GM18868 (cell line): ENCODE measurements at regions not wholly inside any gene's neighbourhood (a gene's known extent, or its start where the extent isn't known, plus 50 kb on each side); places are given as distances from the start of the nearest gene placed in this dataset.

ENCODE experiments used
- ATAC-seq: cut with Tn5 transposase; IDR thresholded peaks from one replicate; pipeline ENCODE4 v1.9.1; 2021; ENCODE audit warnings: mild to moderate bottlenecking, moderate library complexity; ENCODE audit not compliant: unreplicated experiment

- no peak for ATAC-seq
These were observed 406.4 kb upstream of the RNF32 start for GRCh38 chr7:156234192-156234591.

DNA sequence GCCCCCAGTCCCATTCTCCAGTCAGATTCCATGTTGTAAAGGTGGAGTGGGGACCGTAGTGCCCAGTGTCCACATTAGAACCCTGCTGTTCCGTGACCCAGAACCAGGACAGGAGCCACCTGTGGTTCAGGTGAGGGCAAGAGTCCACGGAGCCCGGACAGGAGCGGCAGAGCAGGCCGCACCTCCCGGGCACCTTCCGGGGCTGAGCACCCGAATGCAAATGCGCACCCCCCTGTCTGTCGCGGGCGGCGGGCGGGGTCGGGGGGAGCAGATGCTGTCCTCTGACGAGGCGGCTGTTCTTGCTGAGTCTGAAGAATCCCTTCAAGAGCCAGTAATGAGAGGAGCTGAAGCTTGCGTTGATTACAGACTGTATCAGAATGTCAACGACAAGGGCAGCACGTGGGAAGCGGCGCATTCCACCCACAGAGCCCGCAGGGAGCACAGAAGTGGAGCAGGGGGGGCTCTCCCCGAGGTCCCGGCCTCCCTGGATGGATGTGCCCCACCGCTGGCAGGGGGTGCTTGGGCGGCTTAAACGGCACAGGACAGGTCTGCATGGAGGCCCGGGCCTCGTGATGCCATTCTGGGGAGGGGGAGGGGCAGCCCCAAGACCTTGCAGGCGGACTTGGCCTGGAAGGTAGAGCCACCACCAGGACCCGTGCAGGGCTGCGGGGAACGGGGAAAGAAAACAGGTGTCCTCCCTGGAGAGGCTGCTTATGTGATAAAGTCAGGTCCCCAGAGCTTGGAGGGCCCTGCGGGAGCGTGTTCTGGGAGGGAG lies 407.5 kb upstream of the RNF32 start:
- no peak for ATAC-seq

GRCh38 chr7:156230576-156230975 lies 410.0 kb upstream of the RNF32 start:
- ATAC-seq, result no peak

DNA sequence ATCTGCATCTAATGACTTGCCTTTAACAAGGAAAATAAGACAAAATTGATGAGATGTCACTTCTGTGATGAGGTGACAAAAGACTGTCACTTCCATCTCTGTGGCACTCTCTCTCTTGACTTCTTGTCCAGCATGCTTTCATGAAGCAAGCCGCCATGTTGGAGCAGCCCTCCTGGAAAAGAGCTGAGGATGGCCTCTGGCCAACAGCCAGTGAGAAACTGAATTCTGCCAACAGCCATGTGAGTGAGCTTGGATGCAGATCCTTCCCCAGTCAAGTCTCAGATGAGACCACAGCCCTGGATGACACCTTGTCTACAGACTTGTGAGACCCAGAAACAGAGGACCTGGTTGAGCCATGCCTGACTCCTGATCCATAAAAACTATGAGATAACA lies 412.6 kb upstream of the SHH start:
- ATAC-seq, result no peak

- no peak for ATAC-seq
These were observed 411.9 kb upstream of the SHH start for GRCh38 chr7:156223935-156224832.

DNA sequence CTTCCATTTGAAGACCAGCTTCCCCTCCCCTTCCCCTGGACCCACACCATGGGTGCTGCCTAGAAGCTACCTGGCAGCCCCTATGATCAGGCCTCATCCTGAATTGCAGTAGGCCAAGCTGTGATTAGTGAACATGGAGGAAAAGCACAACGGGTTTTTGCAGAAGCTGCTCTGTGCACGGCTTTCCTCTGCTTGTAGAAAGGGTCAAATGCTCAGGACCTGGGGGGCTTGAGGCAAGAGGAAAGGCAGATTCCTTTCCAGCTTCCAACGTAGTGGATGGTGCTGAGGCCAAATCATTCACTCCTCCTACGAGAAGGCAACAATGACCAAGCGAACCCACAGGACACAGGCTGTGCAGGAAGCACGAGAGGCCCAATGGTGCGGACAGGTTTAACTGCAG lies 410.3 kb upstream of the SHH start:
- ATAC-seq, result no peak

GRCh38 chr7:156222151-156222550 lies 409.9 kb upstream of the SHH start:
- ATAC-seq, result no peak

DNA sequence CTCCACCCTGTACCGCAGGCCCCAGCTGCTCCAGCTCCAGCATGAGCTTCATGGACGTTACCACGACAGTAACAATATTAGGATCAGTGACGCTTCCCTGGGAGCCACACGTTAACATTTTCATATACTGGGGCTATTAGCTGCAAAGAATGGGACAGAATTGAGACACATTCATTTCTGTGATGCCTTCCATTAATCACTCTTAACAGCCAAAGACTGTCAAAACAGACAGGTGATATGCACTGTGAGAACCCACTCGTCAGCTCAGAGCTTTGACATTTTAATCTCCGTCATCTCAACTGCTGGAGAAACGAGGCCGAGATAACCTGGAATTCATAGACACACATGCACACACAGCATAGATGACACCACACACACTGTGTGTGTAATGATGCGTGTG lies 408.4 kb upstream of the SHH start:
- ATAC-seq, result no peak

GRCh38 chr7:156220078-156220605 lies 407.9 kb upstream of the SHH start:
- no peak for ATAC-seq

GRCh38 chr7:156219307-156220077 lies 407.2 kb upstream of the SHH start:
- ATAC-seq, result no peak

- ATAC-seq, result no peak
These were observed 406.5 kb upstream of the SHH start for GRCh38 chr7:156218544-156219306.

DNA sequence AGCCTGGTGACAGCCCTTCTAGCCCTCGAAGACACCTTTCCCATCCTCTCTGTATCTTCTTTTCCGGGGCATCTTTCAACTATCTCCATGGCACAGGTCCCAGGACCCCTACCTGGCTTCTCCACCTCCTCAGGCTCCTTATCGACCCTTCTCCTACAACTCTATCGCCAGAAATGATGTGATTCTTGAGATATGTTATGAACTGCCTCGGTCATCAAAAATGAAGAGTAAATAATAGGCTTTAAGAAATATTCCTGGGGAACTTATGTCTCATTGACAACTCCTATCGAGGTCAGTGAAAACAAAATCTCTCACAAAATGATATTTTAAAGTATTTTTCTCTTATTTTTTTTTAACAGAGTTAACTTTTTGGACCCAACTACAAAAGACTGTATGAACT lies 405.5 kb upstream of the SHH start:
- no peak for ATAC-seq

DNA sequence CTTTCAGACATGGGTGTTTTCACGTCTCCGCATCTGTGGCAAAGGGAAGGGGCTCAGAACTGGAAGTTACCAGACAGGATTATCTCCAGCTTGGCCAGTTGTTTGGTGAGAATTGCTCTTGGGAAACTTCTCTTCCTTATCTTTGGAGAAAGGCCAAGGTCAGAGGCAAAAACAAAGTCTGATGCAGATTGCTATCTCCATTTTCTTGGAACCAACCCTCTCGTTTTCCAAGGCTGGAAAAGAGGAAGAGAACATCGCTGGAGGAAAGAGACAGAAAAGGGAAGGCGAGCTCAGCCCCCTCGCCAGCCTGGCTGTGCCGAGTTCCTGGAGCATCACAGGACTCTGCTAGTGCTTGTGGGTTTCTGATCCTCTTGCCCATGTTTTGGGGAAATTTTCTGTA lies 396.8 kb upstream of the SHH start:
- ATAC-seq, result no peak

- no peak for ATAC-seq
These were observed 395.0 kb upstream of the SHH start for GRCh38 chr7:156207306-156207705.

GRCh38 chr7:156206174-156206573 lies 393.9 kb upstream of the SHH start:
- no peak for ATAC-seq

DNA sequence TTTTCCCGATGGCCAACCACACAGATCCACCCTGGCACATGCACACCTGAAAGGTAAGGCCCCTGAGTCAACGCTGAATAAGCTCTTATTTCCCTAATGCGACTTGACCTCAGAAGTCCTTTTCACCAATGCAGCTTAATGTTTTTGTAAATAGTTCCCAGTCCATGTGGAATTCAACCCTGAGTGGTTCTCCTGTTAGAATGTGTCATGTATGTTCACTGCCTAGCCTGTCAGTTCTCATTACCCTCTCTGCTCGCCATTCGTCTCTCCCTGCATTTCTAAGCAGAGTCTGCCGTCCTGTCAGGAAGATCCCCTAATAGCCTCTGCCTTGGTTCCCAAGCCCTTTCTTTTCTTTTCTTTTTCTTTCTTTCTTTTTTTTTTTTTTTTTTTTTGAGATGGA lies 392.6 kb upstream of the SHH start:
- no peak for ATAC-seq

DNA sequence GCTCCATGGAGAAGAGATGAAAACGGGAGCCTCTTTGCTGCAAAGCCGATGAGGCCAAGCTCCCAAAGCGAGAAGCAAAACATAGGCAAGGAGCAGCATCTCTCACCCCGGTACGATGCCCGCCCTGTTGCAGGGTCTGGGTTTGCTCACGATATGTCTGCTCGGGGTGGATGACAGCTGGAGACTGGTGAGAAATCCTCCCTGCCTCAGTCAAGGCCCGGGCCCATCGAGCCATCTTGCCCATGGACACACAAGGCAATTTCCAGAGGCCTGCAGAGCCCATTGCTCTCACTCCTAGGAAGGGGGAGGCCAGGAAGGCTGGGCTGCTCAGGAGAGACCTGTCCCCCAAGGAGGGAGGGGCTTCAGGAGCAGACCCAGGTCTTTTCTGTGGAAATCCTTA lies 391.7 kb upstream of the SHH start:
- ATAC-seq, result no peak

GRCh38 chr7:156198277-156198676 lies 386.0 kb upstream of the SHH start:
- ATAC-seq, result no peak

DNA sequence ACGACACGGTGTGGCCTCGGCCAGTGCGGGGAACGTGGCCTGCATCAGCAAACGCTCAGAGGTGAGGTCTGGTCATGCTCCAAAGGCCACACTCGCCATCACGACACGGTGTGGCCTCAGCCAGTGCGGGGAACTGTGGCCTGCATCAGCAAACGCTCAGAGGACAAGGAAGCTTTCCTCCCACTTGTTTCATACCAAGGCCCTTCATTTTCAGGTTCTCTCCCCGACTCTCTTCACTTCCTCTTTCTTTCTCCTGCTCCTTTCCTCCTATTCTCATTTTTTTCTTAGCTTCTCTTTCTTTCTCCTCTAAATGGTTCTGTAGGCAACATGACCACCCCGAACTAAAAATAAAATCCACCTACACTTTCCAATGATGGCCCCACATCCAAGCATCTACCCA lies 384.4 kb upstream of the SHH start:
- ATAC-seq, result peak; percentile 45

DNA sequence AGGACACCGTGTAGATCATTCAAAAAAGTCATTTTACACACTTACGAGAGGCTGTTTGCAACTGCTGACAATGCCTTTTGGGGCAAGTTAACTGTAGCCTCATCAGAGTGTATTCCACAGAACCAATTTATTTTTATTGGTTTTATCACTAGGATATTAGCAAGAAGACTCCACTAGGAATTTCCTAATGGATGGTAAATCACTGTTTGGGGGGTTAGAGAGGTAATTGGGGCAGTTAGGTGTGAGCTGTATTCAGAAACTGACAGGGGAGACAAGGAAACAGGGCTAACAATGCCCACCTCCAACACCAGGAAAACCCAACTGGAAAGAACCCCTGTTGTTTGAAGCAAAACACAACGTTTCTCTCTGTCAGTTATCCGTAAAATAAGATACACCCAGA lies 383.0 kb upstream of the SHH start:
- ATAC-seq, result no peak
